Right atrium auricular region (tissue), 2 donors: ENCODE measurements at regions not wholly inside any gene's neighbourhood (a gene's known extent, or its start where the extent isn't known, plus 50 kb on each side); places are given as distances from the start of the nearest gene placed in this dataset.

Experiments
- DNase-seq: peaks from one replicate; pipeline ENCODE4 v3.0.0-alpha.2; 2019; ENCODE audit warnings: low spot score
- H3K27ac ChIP-seq, 2 donors: fragments of 200-600 bp; sonication (generic); 1 replicate in 1 of 2; 2 replicates in 1 of 2; pipeline ENCODE4 v1.5.1; 2016 to 2019
- H3K27me3 ChIP-seq, 2 donors: fragments of 200-600 bp; sonication (generic); one replicate each; pipeline versions ENCODE4 v1.5.1 to v1.6.0; 2017 to 2019
- H3K36me3 ChIP-seq: fragments of 200-600 bp; sonication (generic); one replicate; pipeline ENCODE4 v1.5.1; 2016
- H3K4me1 ChIP-seq, 2 donors: fragments of 200-600 bp; sonication (generic); one replicate each; pipeline versions ENCODE4 v1.5.1 to v1.6.0; 2017 to 2019
- H3K4me3 ChIP-seq, 2 donors: fragments of 200-600 bp; sonication (generic); 1 replicate in 1 of 2; 2 replicates in 1 of 2; pipeline ENCODE4 v1.5.1; 2017 to 2019; ENCODE audit warnings: mild to moderate bottlenecking in 1 of 2, moderate library complexity in 1 of 2
- H3K9me3 ChIP-seq, 2 donors: fragments of 200-600 bp; sonication (generic); one replicate each; pipeline ENCODE4 v1.5.1; 2019
- CTCF ChIP-seq, 2 donors: fragments of 200-600 bp; sonication (generic); IDR thresholded peaks; one replicate each; pipeline ENCODE4 v1.5.1; 2019; ENCODE audit warnings: antibody characterized with exemption in 2 of 2

GRCh38 chr6:91304521-91304920 lies 717.6 kb upstream of the MAP3K7 start:
- DNase-seq = no peak
- no peaks in the 10 kb centered on the region for H3K27me3 ChIP-seq
- H3K4me1 ChIP-seq = no peaks in the 10 kb centered on the region
- no peaks in the 10 kb centered on the region for H3K36me3 ChIP-seq
- H3K4me3 ChIP-seq = no peak overlapping the region
- no peak for TF ChIP-seq CTCF (IDR thresholded peaks at IDR 0.05)
- no peaks in the 10 kb centered on the region for H3K9me3 ChIP-seq
- no peak overlapping the region for H3K27ac ChIP-seq

- Histone ChIP-seq H3K27ac (no peak overlapping the region), H3K4me1 (no peaks in the 10 kb centered on the region), H3K4me3 (no peak overlapping the region), H3K9me3 (no peaks in the 10 kb centered on the region), H3K36me3 (no peaks in the 10 kb centered on the region), H3K27me3 (no peaks in the 10 kb centered on the region)
- DNase-seq = no peak
- TF ChIP-seq CTCF (IDR thresholded peaks at IDR 0.05) = no peak
These were observed 716.5 kb upstream of the MAP3K7 start for GRCh38 chr6:91303326-91303725.

GRCh38 chr6:91299544-91300491 lies 712.9 kb upstream of the MAP3K7 start:
- Histone ChIP-seq H3K36me3 (no peaks in the 10 kb centered on the region), H3K4me1 (no peaks in the 10 kb centered on the region), H3K27ac (no peak overlapping the region), H3K9me3 (no peaks in the 10 kb centered on the region), H3K27me3 (no peaks in the 10 kb centered on the region), H3K4me3 (no peak overlapping the region)
- TF ChIP-seq CTCF (IDR thresholded peaks at IDR 0.05) = no peak
- DNase-seq = no peak

- no peaks in the 10 kb centered on the region for H3K4me1 ChIP-seq
- no peak overlapping the region for H3K4me3 ChIP-seq
- no peak for TF ChIP-seq CTCF (IDR thresholded peaks at IDR 0.05)
- no peak for DNase-seq
- H3K36me3 ChIP-seq = no peaks in the 10 kb centered on the region
- H3K27me3 ChIP-seq = no peaks in the 10 kb centered on the region
- no peak overlapping the region for H3K27ac ChIP-seq
- H3K9me3 ChIP-seq = no peaks in the 10 kb centered on the region
These were observed 711.8 kb upstream of the MAP3K7 start for GRCh38 chr6:91298543-91299145.

- Histone ChIP-seq H3K4me3 (no peak overlapping the region), H3K27ac (no peak overlapping the region), H3K27me3 (no peaks in the 10 kb centered on the region), H3K36me3 (no peaks in the 10 kb centered on the region), H3K9me3 (no peaks in the 10 kb centered on the region), H3K4me1 (no peaks in the 10 kb centered on the region)
- DNase-seq = no peak
- TF ChIP-seq CTCF (IDR thresholded peaks at IDR 0.05) = no peak
These were observed 706.5 kb upstream of the MAP3K7 start for GRCh38 chr6:91293395-91293794.
